Neural crest cell (in vitro differentiated cells): ENCODE measurements at regions not wholly inside any gene's neighbourhood (a gene's known extent, or its start where the extent isn't known, plus 50 kb on each side); places are given as distances from the start of the nearest gene placed in this dataset.

Experiments
- DNase-seq: peaks from one replicate; pipeline ENCODE4 v3.0.0; 2021; ENCODE audit warnings: low read depth, mixed read lengths, low spot score
- H3K27ac Mint-ChIP-seq: one replicate; pipeline ENCODE4 v1.8.0; 2021; ENCODE audit warnings: mild to moderate bottlenecking, mixed read lengths; ENCODE audit not compliant: unreplicated experiment
- H3K27me3 Mint-ChIP-seq: 2 replicates; pipeline ENCODE4 v1.8.0; 2021; ENCODE audit warnings: low read depth, mild to moderate bottlenecking, mixed read lengths
- H3K36me3 Mint-ChIP-seq: 2 replicates; pipeline ENCODE4 v1.8.0; 2021; ENCODE audit warnings: low read depth, mild to moderate bottlenecking, mixed read lengths
- H3K4me1 Mint-ChIP-seq: 2 replicates; pipeline ENCODE4 v1.8.0; 2021; ENCODE audit warnings: mixed read lengths
- H3K4me3 Mint-ChIP-seq: one replicate; pipeline ENCODE4 v1.8.0; 2021; ENCODE audit warnings: mild to moderate bottlenecking, mixed read lengths
- H3K9me3 Mint-ChIP-seq: 2 replicates; pipeline ENCODE4 v1.8.0; 2021; ENCODE audit warnings: mixed read lengths
- CTCF ChIP-seq: fragments of 200-600 bp; sonication (generic); conservative IDR thresholded peaks from 2 replicates; pipeline ENCODE4 v1.5.0; 2021; ENCODE audit warnings: antibody characterized with exemption, mild to moderate bottlenecking

DNA sequence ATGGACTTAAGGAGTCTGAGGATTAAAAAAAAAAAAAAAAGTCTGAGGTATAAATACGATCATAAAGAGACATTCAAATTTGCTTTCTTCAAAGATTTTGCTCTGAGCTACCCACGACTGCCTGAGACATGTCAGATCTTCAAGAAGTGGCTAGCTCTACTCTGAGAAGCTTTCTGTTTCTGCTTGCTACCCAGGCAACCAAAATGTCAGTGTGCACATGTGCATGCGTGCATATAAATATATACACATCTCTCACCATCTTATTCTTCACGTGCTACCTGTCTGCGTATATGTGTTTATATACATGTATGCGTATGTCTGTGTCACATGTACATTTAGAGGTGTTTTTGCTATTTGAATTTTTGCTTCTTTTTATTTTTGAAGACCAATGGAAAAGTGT lies 299.6 kb upstream of the STXBP5 start:
- DNase-seq: no peak
- Mint-ChIP-seq H3K36me3 (no peaks in the 10 kb centered on the region), H3K27ac (no peak overlapping the region), H3K27me3 (no peaks in the 10 kb centered on the region), H3K4me3 (no peak overlapping the region), H3K9me3 (no peaks in the 10 kb centered on the region), H3K4me1 (no peaks in the 10 kb centered on the region)
- TF ChIP-seq CTCF: no peak

- no peak for DNase-seq
- Mint-ChIP-seq H3K4me1 (no peaks in the 10 kb centered on the region), H3K27ac (no peak overlapping the region), H3K9me3 (no peaks in the 10 kb centered on the region), H3K27me3 (no peaks in the 10 kb centered on the region), H3K36me3 (no peaks in the 10 kb centered on the region), H3K4me3 (no peak overlapping the region)
- TF ChIP-seq CTCF: no peak
These were observed 299.0 kb upstream of the STXBP5 start for GRCh38 chr6:146905181-146905704.

- Mint-ChIP-seq H3K9me3 (no peaks in the 10 kb centered on the region), H3K4me3 (no peak overlapping the region)
These were observed 295.4 kb upstream of the STXBP5 start for GRCh38 chr6:146908786-146909185.

GRCh38 chr6:146909376-146909775 lies 294.8 kb upstream of the STXBP5 start:
- TF ChIP-seq CTCF: no peak
- Mint-ChIP-seq H3K27me3 (no peaks in the 10 kb centered on the region), H3K4me3 (no peak overlapping the region), H3K4me1 (peaks cover 15% of the 10 kb centered on the region), H3K36me3 (no peaks in the 10 kb centered on the region), H3K27ac (no peak overlapping the region), H3K9me3 (no peaks in the 10 kb centered on the region)
- no peak for DNase-seq

More at GRCh38 chr6:146908786-146909185, 295.4 kb upstream of the STXBP5 start:
- Mint-ChIP-seq H3K36me3 (no peaks in the 10 kb centered on the region), H3K4me1 (peaks cover 9% of the 10 kb centered on the region), H3K27me3 (no peaks in the 10 kb centered on the region), H3K27ac (no peak overlapping the region)
- no peak for TF ChIP-seq CTCF
- DNase-seq: no peak

GRCh38 chr6:146909886-146910285 lies 294.3 kb upstream of the STXBP5 start:
- Mint-ChIP-seq H3K9me3 (no peaks in the 10 kb centered on the region), H3K36me3 (no peaks in the 10 kb centered on the region), H3K4me3 (no peak overlapping the region), H3K27me3 (no peaks in the 10 kb centered on the region), H3K27ac (no peak overlapping the region), H3K4me1 (peaks cover 19% of the 10 kb centered on the region)
- no peak for DNase-seq
- TF ChIP-seq CTCF: no peak

DNA sequence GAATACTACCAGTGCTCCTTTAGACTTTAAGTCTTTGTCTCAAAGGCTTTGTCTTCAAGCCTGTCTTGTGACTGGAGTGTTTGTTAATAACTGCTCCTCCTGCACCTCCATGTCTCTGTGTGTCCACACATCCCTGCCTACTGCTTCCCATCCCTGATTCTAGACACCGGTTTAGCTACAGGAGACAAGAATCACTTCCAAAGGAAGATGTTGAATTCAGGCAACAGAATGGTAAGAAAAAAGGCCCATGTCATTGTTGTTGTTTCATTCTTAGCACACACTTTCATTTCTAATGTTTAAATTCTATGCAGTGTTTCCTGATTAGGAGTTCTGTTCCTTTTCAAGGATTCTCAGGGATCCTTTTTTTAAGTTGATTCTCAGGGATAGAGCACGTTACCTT lies 293.6 kb upstream of the STXBP5 start:
- Mint-ChIP-seq H3K27ac (peak overlapping the region; percentile 31), H3K27me3 (no peaks in the 10 kb centered on the region)

More for the DNA sequence above, 293.6 kb upstream of the STXBP5 start:
- no peaks in the 10 kb centered on the region for H3K36me3 Mint-ChIP-seq
- no peak for TF ChIP-seq CTCF
- no peak overlapping the region for H3K4me3 Mint-ChIP-seq
- DNase-seq: no peak
- peaks cover under 1% of the 10 kb centered on the region for H3K9me3 Mint-ChIP-seq
- peaks cover 19% of the 10 kb centered on the region for H3K4me1 Mint-ChIP-seq
